ENCODE measurements at regions not wholly inside any gene's neighbourhood (a gene's known extent, or its start where the extent isn't known, plus 50 kb on each side); places are given as distances from the start of the nearest gene placed in this dataset.

- Histone ChIP-seq H3K79me2 (ENCODE audit: insufficient read depth, low read length) (no peaks in the 10 kb centered on the region), H3K9me3 (ENCODE audit: low read length) (no peaks in the 10 kb centered on the region), H3K9me2 (ENCODE audit: low read depth, low read length) (no peaks in the 10 kb centered on the region), H3K27ac (ENCODE audit: low read depth, low read length, poor library complexity, severe bottlenecking) (no peak overlapping the region), H3K36me3 (ENCODE audit: insufficient read depth, low read length) (no peaks in the 10 kb centered on the region), H3K4me3 (ENCODE audit: low read depth, low read length, poor library complexity, severe bottlenecking) (no peak overlapping the region), H2AFZ (ENCODE audit: low read length) (no peak overlapping the region), H4K20me1 (ENCODE audit: insufficient read depth, low read length) (no peaks in the 10 kb centered on the region), H3K9ac (ENCODE audit: low read length) (no peak overlapping the region), H3F3A (ENCODE audit: insufficient read depth, low read length) (no peaks in the 10 kb centered on the region), H3K4me1 (ENCODE audit: insufficient read depth, low read length, severe bottlenecking) (no peaks in the 10 kb centered on the region), H3K27me3 (ENCODE audit: insufficient read depth, low read length) (no peaks in the 10 kb centered on the region), H3K4me2 (ENCODE audit: low read length) (no peak overlapping the region)
- TF ChIP-seq CTCF (IDR thresholded peaks at IDR 0.05; ENCODE audit: low read length) (no peak), EZH2 (IDR thresholded peaks at IDR 0.05; ENCODE audit: borderline replicate concordance, low read length) (no peak)
These were observed 86.8 kb upstream of the TOM1L1 start for GRCh38 chr17:54813896-54814295.

DNA sequence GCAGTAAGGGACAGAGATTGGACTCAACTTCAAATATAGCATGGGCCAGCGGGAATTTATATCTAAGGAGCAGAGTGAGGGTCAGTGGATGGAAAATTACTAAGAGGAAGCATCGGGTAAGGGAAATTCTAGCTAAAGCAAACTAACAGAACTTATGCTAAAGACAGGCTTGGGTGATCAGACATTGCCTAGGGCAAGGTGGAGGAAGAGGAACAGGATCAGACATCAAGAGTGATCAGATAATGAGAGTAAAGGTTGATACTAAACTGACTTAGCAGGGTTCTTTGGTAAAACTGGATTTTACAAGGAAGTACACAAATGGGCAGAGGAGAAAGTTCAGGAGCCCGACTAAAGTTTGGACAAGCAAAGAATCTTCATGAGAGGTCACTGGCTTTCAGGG, 86.3 kb upstream of the TOM1L1 start:
- H3K9me2 ChIP-seq (ENCODE audit: low read depth, low read length) = no peaks in the 10 kb centered on the region
- H3K4me1 ChIP-seq (ENCODE audit: insufficient read depth, low read length, severe bottlenecking) = no peaks in the 10 kb centered on the region
- H3K27me3 ChIP-seq (ENCODE audit: insufficient read depth, low read length) = no peaks in the 10 kb centered on the region
- no peaks in the 10 kb centered on the region for H3K79me2 ChIP-seq (ENCODE audit: insufficient read depth, low read length)
- no peak overlapping the region for H3K4me2 ChIP-seq (ENCODE audit: low read length)
- no peak overlapping the region for H3K9ac ChIP-seq (ENCODE audit: low read length)
- TF ChIP-seq CTCF (IDR thresholded peaks at IDR 0.05; ENCODE audit: low read length) (no peak), EZH2 (IDR thresholded peaks at IDR 0.05; ENCODE audit: borderline replicate concordance, low read length) (no peak)
- H3K27ac ChIP-seq (ENCODE audit: low read depth, low read length, poor library complexity, severe bottlenecking) = no peak overlapping the region
- no peak overlapping the region for H3K4me3 ChIP-seq (ENCODE audit: low read depth, low read length, poor library complexity, severe bottlenecking)
- no peak overlapping the region for H2AFZ ChIP-seq (ENCODE audit: low read length)
- H4K20me1 ChIP-seq (ENCODE audit: insufficient read depth, low read length) = no peaks in the 10 kb centered on the region
- H3K9me3 ChIP-seq (ENCODE audit: low read length) = no peaks in the 10 kb centered on the region
- no peaks in the 10 kb centered on the region for H3K36me3 ChIP-seq (ENCODE audit: insufficient read depth, low read length)
- no peaks in the 10 kb centered on the region for H3F3A ChIP-seq (ENCODE audit: insufficient read depth, low read length)

GRCh38 chr17:54834086-54834485, 66.6 kb upstream of the TOM1L1 start:
- TF ChIP-seq EZH2 (IDR thresholded peaks at IDR 0.05; ENCODE audit: borderline replicate concordance, low read length) = no peak
- no peak for TF ChIP-seq CTCF (IDR thresholded peaks at IDR 0.05; ENCODE audit: low read length)
- Histone ChIP-seq H3K79me2 (ENCODE audit: insufficient read depth, low read length) (no peaks in the 10 kb centered on the region), H3K9me2 (ENCODE audit: low read depth, low read length) (no peaks in the 10 kb centered on the region), H3K9me3 (ENCODE audit: low read length) (0 out of 2 replicates have a peak, but pooled peaks cover 6% of the 10 kb centered on the region), H3K4me3 (ENCODE audit: low read depth, low read length, poor library complexity, severe bottlenecking) (no peak overlapping the region), H2AFZ (ENCODE audit: low read length) (no peak overlapping the region), H3K27me3 (ENCODE audit: insufficient read depth, low read length) (no peaks in the 10 kb centered on the region), H3K36me3 (ENCODE audit: insufficient read depth, low read length) (no peaks in the 10 kb centered on the region), H3K9ac (ENCODE audit: low read length) (no peak overlapping the region), H4K20me1 (ENCODE audit: insufficient read depth, low read length) (no peaks in the 10 kb centered on the region), H3K27ac (ENCODE audit: low read depth, low read length, poor library complexity, severe bottlenecking) (no peak overlapping the region), H3K4me1 (ENCODE audit: insufficient read depth, low read length, severe bottlenecking) (no peaks in the 10 kb centered on the region), H3K4me2 (ENCODE audit: low read length) (no peak overlapping the region), H3F3A (ENCODE audit: insufficient read depth, low read length) (no peaks in the 10 kb centered on the region)

Measured in OCI-LY1 (cell line).